H9 (cell line): ENCODE measurements at regions not wholly inside any gene's neighbourhood (a gene's known extent, or its start where the extent isn't known, plus 50 kb on each side); places are given as distances from the start of the nearest gene placed in this dataset.

Source experiments
- DNase-seq: peaks from one replicate; pipeline ENCODE4 v3.0.0-alpha.2; 2017
- H2AFZ ChIP-seq: one replicate; pipeline ENCODE4 v1.6.1; 2013; ENCODE audit warnings: mild to moderate bottlenecking, low read length, control low read depth, moderate library complexity
- H2AK5ac ChIP-seq: 2 replicates; pipeline ENCODE4 v1.6.1; 2013; ENCODE audit warnings: low read length, control low read depth, mixed read lengths; ENCODE audit not compliant: insufficient read length
- H2BK120ac ChIP-seq: one replicate; pipeline ENCODE4 v1.6.1; 2013; ENCODE audit warnings: low read depth, mild to moderate bottlenecking, low read length, control low read depth, inconsistent platforms; ENCODE audit not compliant: poor library complexity, severe bottlenecking
- H2BK12ac ChIP-seq: 2 replicates; pipeline ENCODE4 v1.6.1; 2013; ENCODE audit warnings: low read length, control low read depth, mixed read lengths, low read depth; ENCODE audit not compliant: insufficient read length
- H2BK15ac ChIP-seq: 2 replicates; pipeline ENCODE4 v1.6.1; 2013; ENCODE audit warnings: low read depth, low read length, control low read depth
- H2BK20ac ChIP-seq: one replicate; pipeline ENCODE4 v1.6.1; 2013; ENCODE audit warnings: low read depth, mild to moderate bottlenecking, low read length, control low read depth, inconsistent platforms; ENCODE audit not compliant: poor library complexity, severe bottlenecking
- H2BK5ac ChIP-seq: 2 replicates; pipeline ENCODE4 v1.6.1; 2013; ENCODE audit warnings: low read length, control low read depth, mixed read lengths; ENCODE audit not compliant: insufficient read length
- H3K14ac ChIP-seq: 2 replicates; pipeline ENCODE4 v1.6.1; 2013; ENCODE audit warnings: low read length, control low read depth; ENCODE audit not compliant: insufficient read depth
- H3K18ac ChIP-seq: 2 replicates; pipeline ENCODE4 v1.6.1; 2013; ENCODE audit warnings: low read depth, mild to moderate bottlenecking, mixed read lengths, low read length, control low read depth; ENCODE audit not compliant: insufficient read length
- H3K23ac ChIP-seq: 2 replicates; pipeline ENCODE4 v1.6.1; 2013; ENCODE audit warnings: low read length, control low read depth, mixed read lengths, low read depth; ENCODE audit not compliant: insufficient read length
- H3K23me2 ChIP-seq: 2 replicates; pipeline ENCODE4 v1.6.1; 2013; ENCODE audit warnings: low read depth, mild to moderate bottlenecking, mixed read lengths, low read length, control low read depth; ENCODE audit not compliant: insufficient read length, poor library complexity, severe bottlenecking
- H3K27ac ChIP-seq: 2 replicates; pipeline ENCODE4 v1.5.1; 2013; ENCODE audit warnings: low read length, control low read depth, mixed read lengths, low read depth; ENCODE audit not compliant: insufficient read length
- H3K27me3 ChIP-seq: 2 replicates; pipeline ENCODE4 v1.6.1; 2013; ENCODE audit warnings: low read length, control low read depth, inconsistent platforms; ENCODE audit not compliant: insufficient read depth
- H3K4ac ChIP-seq: 2 replicates; pipeline ENCODE4 v1.6.1; 2013; ENCODE audit warnings: low read depth, mild to moderate bottlenecking, control low read depth, inconsistent platforms, low read length, moderate library complexity
- H3K4me1 ChIP-seq: 2 replicates; pipeline ENCODE4 v1.6.1; 2013; ENCODE audit warnings: low read length, control low read depth, inconsistent platforms; ENCODE audit not compliant: insufficient read depth
- H3K4me2 ChIP-seq: 2 replicates; pipeline ENCODE4 v1.6.1; 2013; ENCODE audit warnings: low read length, control low read depth, mixed read lengths; ENCODE audit not compliant: insufficient read length, insufficient read depth
- H3K56ac ChIP-seq: 2 replicates; pipeline ENCODE4 v1.6.1; 2013; ENCODE audit warnings: low read depth, mild to moderate bottlenecking, mixed read lengths, low read length, control low read depth; ENCODE audit not compliant: insufficient read length
- H3K79me1 ChIP-seq: 2 replicates; pipeline ENCODE4 v1.6.1; 2013; ENCODE audit warnings: low read depth, mild to moderate bottlenecking, moderate library complexity, low read length, control low read depth, inconsistent platforms; ENCODE audit not compliant: insufficient read depth, poor library complexity, severe bottlenecking
- H3K79me2 ChIP-seq: 2 replicates; pipeline ENCODE4 v1.6.1; 2013; ENCODE audit warnings: low read length, control low read depth, inconsistent platforms; ENCODE audit not compliant: insufficient read depth
- H3K9ac ChIP-seq: 2 replicates; pipeline ENCODE4 v1.6.1; 2013; ENCODE audit warnings: low read length, control low read depth, mixed read lengths; ENCODE audit not compliant: insufficient read length; ENCODE audit errors: extremely low read depth
- H3K9me3 ChIP-seq: one replicate; pipeline ENCODE4 v1.6.1; 2013; ENCODE audit warnings: low read depth, low read length, inconsistent platforms; ENCODE audit not compliant: control insufficient read depth
- H3T11ph ChIP-seq: one replicate; pipeline ENCODE4 v1.6.1; 2013; ENCODE audit warnings: mild to moderate bottlenecking, low read length, control low read depth, inconsistent platforms
- H4K20me1 ChIP-seq: one replicate; pipeline ENCODE4 v1.6.1; 2013; ENCODE audit not compliant: control insufficient read depth, insufficient read length, insufficient read depth
- H4K5ac ChIP-seq: 2 replicates; pipeline ENCODE4 v1.6.1; 2013; ENCODE audit warnings: low read depth, mild to moderate bottlenecking, mixed read lengths, low read length, control low read depth; ENCODE audit not compliant: insufficient read length
- H4K8ac ChIP-seq: replicated peaks from 2 replicates; pipeline ENCODE4 v1.6.1; 2013; ENCODE audit warnings: low read length, control low read depth, mixed read lengths, low read depth; ENCODE audit not compliant: insufficient read length
- H4K91ac ChIP-seq: 2 replicates; pipeline ENCODE4 v1.6.1; 2013; ENCODE audit warnings: low read depth, mild to moderate bottlenecking, moderate library complexity, mixed read lengths, low read length, control low read depth; ENCODE audit not compliant: insufficient read length
- H3K27ac Mint-ChIP-seq, 3 experiments: 2 replicates in 2 of 3; 3 replicates in 1 of 3; pipeline ENCODE4 v1.8.0; 2020 to 2021; ENCODE audit warnings: mixed read lengths in 3 of 3, mild to moderate bottlenecking in 1 of 3, moderate library complexity in 1 of 3
- H3K27me3 Mint-ChIP-seq: 2 replicates; pipeline ENCODE4 v1.8.0; 2021; ENCODE audit warnings: low read depth, mild to moderate bottlenecking, moderate library complexity, mixed read lengths
- H3K36me3 Mint-ChIP-seq, 3 experiments: 2 replicates in 2 of 3; 3 replicates in 1 of 3; pipeline ENCODE4 v1.8.0; 2020 to 2021; ENCODE audit warnings: low read depth in 3 of 3, mixed read lengths in 3 of 3; ENCODE audit not compliant: insufficient read depth in 1 of 3
- H3K4me1 Mint-ChIP-seq, 2 experiments: 2 replicates each; pipeline ENCODE4 v1.8.0; 2020; ENCODE audit warnings: mixed read lengths in 2 of 2
- H3K4me3 Mint-ChIP-seq, 2 experiments: 2 replicates in 1 of 2; 3 replicates in 1 of 2; pipeline ENCODE4 v1.8.0; 2020 to 2021; ENCODE audit warnings: mild to moderate bottlenecking in 2 of 2, mixed read lengths in 2 of 2, moderate library complexity in 1 of 2
- H3K9me3 Mint-ChIP-seq, 2 experiments: 2 replicates in 1 of 2; 3 replicates in 1 of 2; pipeline ENCODE4 v1.8.0; 2020; ENCODE audit warnings: mild to moderate bottlenecking in 2 of 2, mixed read lengths in 2 of 2, moderate library complexity in 1 of 2
- WGBS: extraction: QIAGEN DNeasy Blood & Tissue Kit; methylation state at CpG from one replicate; pipeline ENCODE4 v1.1.7; 2013; ENCODE audit warnings: missing lambda C conversion rate, low lambda C conversion rate, mixed read lengths; ENCODE audit not compliant: insufficient read length; ENCODE audit errors: extremely low coverage; 5-methylcytosine and 5-hydroxymethylcytosine counted together
- TF ChIP-seq, protein P1 (sequence below): fragments of 200-600 bp; sonication (generic); conservative IDR thresholded peaks from 3 replicates; pipeline ENCODE4 v1.8.0; 2021; ENCODE audit warnings: antibody characterized with exemption, mild to moderate bottlenecking

DNA sequence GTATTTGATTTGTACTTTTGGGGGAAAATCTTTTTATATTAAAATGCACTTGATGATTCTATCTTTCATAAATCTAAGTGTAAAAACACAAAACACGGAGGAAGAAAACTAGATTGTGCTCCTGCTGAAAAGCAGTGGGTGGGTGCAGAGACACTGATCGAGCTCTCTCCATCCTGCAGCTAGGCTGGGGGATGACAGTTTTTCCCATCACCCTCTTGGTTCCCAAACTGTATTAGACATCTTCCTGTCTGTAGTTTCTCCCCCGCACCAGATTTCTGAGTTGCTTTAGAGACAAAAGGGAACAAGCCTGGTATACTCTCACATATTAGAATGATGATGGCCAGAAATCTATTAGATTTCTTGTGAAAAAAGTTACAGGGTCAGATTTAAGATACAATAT lies 99.6 kb downstream of the FAM114A2 start:
- Histone ChIP-seq H2BK12ac (no peak overlapping the region), H4K91ac (no peak overlapping the region), H4K20me1 (no peaks in the 10 kb centered on the region), H2BK20ac (no peak overlapping the region), H3K4me2 (no peak overlapping the region), H2BK120ac (no peak overlapping the region), H3K23me2 (no peaks in the 10 kb centered on the region), H3K4ac (no peak overlapping the region), H2AK5ac (no peak overlapping the region), H3K79me1 (no peaks in the 10 kb centered on the region), H3K9ac (no peak overlapping the region), H3K79me2 (no peaks in the 10 kb centered on the region), H3K4me1 (no peaks in the 10 kb centered on the region; the same call in 1 of the 2 replicates), H3K56ac (no peak overlapping the region), H3K9me3 (peaks cover 34% of the 10 kb centered on the region), H3K18ac (no peak overlapping the region), H2AFZ (no peak overlapping the region), H2BK15ac (no peak overlapping the region), H3K27me3 (no peaks in the 10 kb centered on the region), H3T11ph (no peak overlapping the region), H3K27ac (no peak overlapping the region), H3K23ac (no peak overlapping the region), H2BK5ac (no peak overlapping the region), H3K14ac (no peak overlapping the region), H4K8ac (no peak overlapping the region), H4K5ac (no peak overlapping the region)
- H3K36me3 Mint-ChIP-seq = peaks cover 45 to 90% (median 72%) of the 10 kb centered on the region in 3 experiments
- H3K9me3 Mint-ChIP-seq = peaks cover 86 to 88% of the 10 kb centered on the region in 2 experiments
- WGBS = no CpG with 5 or more reads among the region's 3 CpGs
- peaks cover 15 to 37% of the 10 kb centered on the region in 2 experiments for H3K4me1 Mint-ChIP-seq
- peak overlapping the region in 2 of 3 experiments; percentile 89; a peak in 4 of 7 replicates for H3K27ac Mint-ChIP-seq
- TF ChIP-seq, protein P1, sequence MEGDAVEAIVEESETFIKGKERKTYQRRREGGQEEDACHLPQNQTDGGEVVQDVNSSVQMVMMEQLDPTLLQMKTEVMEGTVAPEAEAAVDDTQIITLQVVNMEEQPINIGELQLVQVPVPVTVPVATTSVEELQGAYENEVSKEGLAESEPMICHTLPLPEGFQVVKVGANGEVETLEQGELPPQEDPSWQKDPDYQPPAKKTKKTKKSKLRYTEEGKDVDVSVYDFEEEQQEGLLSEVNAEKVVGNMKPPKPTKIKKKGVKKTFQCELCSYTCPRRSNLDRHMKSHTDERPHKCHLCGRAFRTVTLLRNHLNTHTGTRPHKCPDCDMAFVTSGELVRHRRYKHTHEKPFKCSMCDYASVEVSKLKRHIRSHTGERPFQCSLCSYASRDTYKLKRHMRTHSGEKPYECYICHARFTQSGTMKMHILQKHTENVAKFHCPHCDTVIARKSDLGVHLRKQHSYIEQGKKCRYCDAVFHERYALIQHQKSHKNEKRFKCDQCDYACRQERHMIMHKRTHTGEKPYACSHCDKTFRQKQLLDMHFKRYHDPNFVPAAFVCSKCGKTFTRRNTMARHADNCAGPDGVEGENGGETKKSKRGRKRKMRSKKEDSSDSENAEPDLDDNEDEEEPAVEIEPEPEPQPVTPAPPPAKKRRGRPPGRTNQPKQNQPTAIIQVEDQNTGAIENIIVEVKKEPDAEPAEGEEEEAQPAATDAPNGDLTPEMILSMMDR = no peak
- no peak overlapping the region for H3K4me3 Mint-ChIP-seq
- DNase-seq = no peak
- no peaks in the 10 kb centered on the region; the same call in 1 of the 2 replicates for H3K27me3 Mint-ChIP-seq
